ENCODE measurements at regions not wholly inside any gene's neighbourhood (a gene's known extent, or its start where the extent isn't known, plus 50 kb on each side); places are given as distances from the start of the nearest gene placed in this dataset.

DNA sequence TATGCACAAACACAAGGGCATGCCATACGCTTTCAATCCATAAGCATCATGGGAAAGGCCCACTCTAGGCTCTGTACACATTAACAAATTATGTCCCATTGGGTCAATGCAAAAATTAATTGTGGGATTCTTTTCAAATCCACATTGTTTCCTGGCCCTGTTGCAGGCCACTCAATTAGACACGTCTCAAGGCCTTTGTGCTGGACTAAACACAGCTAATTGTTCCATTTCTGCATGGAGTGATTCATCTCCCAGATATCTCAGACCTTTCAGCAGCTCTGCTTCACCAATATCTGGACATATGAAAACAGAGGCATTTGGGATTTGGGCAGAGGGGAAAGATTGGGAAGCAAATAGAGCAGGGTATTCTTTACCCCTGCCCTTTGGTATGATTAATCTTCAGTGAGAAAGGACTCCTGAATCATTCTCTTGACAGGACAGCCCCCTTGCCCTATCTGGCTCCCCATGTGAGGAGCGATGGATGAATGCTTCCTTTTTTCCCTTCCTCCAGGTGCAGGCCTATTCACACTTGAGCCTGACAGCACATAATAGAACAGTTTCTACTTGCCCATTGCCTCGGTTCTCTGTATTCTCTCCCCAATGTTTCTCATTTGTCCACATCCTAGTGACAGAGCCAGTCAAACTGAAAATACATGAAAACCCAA is 547.6 kb downstream of the HAO1 start:
- DNase-seq (ENCODE audit: low read depth in 2 of 2), result peak in 1 of 2 donors; percentile 58

- peak; percentile 12 to 84 for DNase-seq (ENCODE audit: low read depth in 2 of 2)
Observed at GRCh38 chr20:7399114-7399513, 541.1 kb downstream of the HAO1 start.

DNA sequence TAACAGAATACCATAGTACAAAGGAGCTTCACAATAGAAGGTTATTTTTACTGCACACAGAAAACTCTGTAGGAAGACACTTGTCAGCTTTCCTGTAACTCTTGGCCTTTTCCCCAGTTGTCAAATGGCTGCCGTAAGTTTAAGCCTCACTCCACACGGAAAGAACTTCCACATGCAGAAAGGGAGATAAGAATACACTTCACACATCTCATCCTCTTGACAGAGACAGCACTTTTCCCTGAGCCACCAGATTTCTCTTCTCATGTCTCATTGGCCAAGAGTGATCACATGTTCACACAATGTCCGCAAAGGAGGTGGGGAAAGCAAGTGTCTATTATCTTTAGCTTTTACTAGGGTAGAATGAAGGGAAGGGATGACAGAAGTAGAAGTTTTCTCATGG is 540.7 kb downstream of the HAO1 start:
- DNase-seq (ENCODE audit: low read depth in 2 of 2), result peak; percentile 17 to 65

DNA sequence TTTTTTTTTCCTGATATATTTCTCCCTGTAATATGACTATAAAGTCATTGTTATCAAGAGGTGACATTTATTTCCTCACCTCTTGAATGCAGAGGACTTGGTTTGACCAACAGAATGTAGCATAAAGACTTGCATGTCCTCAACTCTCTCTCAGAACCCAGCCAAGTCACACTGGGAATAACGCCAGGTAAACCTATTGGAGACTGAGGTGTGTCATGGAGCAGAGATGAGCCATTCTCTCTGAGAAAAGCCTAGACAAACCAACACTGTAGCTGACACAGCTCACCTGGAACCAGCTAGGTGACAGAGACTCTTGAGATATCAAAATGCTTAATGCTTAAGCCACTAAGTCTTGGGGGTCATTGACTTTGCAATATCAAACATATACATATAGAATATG is 533.6 kb downstream of the HAO1 start:
- DNase-seq (ENCODE audit: low read depth in 2 of 2), result no peak

DNA sequence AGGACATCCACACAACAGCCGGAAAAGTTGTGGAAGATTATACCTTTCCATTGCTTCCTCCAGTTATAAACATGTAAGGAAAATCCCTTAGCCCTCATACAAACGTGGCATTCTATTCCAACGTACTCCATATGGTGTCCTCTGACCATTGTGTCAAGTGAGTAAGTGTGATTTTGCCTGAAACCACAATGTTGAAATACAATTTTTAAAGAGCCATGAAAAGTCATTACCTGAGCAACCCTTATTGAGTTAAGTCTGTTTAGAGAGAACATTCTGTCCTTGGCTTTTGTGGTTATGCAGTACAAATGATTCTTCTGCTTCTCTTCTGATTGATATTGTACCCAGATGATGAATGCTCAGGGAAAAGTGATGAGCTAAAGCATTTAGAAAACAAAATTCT is 530.1 kb downstream of the HAO1 start:
- no peak for DNase-seq (ENCODE audit: low read depth in 2 of 2)

GRCh38 chr20:7411075-7411474 is 529.2 kb downstream of the HAO1 start:
- DNase-seq (ENCODE audit: low read depth in 2 of 2), result no peak

DNA sequence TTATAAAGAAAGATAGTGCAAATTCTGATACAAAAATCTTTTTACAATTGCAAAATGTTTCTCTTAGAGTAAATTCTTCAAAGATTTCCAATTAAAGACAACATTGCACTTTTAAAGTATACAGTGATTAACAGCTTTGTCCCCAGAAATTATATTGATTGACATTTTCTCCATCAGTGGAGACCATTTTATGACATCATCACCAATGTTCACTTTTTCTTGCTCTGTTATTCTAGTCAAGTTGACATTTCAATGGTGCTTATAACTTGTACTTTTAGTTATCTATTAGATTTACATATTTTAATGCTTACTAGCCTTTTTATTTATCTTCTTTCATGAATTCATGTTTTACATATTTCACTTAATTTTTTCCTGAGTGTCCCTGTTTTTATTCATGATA is 524.8 kb downstream of the HAO1 start:
- no peak for DNase-seq (ENCODE audit: low read depth in 2 of 2)

GRCh38 chr20:7416382-7416781 is 523.9 kb downstream of the HAO1 start:
- no peak for DNase-seq (ENCODE audit: low read depth in 2 of 2)

- DNase-seq (ENCODE audit: low read depth in 2 of 2), result no peak
Observed at GRCh38 chr20:7420345-7420744, 519.9 kb downstream of the HAO1 start.

GRCh38 chr20:7426890-7427496 is 513.3 kb downstream of the HAO1 start:
- no peak for DNase-seq (ENCODE audit: low read depth in 2 of 2)

- no peak for DNase-seq (ENCODE audit: low read depth in 2 of 2)
Observed at GRCh38 chr20:7428946-7429345, 511.3 kb downstream of the HAO1 start.

DNA sequence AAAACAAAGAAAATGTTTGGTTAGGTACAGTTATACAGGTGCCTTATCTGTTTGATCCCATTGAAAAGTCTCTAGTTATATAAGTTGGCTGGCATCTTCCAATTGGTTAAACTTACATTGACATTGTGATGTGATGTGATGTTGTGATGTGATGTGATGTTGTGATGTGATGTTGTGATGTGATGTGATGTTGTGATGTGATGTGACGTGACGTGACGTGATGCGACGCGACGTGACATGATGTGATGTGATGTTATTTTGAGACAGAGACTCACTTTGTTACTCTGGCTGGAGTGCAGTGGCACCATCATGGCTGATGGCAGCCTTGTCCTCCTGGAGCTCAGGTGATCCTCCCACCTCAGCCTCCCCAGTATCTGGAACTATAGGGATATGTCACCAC is 507.6 kb downstream of the HAO1 start:
- no peak for DNase-seq (ENCODE audit: low read depth in 2 of 2)

- DNase-seq (ENCODE audit: low read depth in 2 of 2), result no peak
Observed at GRCh38 chr20:7437311-7437710, 502.9 kb downstream of the HAO1 start.

DNA sequence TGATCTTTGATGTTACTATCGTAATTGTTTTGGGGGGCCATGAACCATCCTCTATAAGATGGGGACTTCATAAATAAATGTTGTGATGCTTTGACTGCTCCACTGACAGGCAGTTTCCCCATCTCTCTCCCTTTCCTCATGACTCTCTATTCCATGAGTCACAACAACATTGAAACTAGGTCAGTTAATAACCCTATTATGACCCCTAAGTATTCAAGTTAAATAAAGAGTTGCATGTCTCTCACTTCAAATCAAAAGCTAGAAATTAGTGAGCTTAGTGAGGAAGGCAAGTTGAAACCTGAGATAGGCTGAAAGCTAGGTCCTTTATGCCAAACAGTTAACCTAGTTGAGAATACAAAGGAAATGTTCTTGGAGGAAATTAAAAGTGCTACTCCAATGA is 491.0 kb downstream of the HAO1 start:
- no peak for DNase-seq (ENCODE audit: low read depth in 2 of 2)

DNA sequence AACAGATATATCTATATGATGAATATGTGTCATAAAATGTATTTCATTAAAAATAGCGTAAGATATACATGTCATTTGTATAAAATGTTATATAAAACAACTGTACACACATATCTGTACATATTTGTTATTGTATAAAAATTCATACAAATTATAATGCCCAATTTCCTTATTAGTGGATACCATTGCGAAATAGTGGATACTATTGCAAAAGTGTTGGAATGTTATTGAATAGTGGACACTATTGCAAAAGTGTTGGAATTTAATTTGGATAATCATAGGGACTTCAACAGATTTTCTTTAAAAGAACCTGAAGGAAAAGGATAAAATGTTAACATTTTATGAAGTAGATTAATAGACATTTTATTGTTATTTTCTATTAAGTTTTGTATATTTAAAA is 487.4 kb downstream of the HAO1 start:
- DNase-seq (ENCODE audit: low read depth in 2 of 2), result no peak

DNA sequence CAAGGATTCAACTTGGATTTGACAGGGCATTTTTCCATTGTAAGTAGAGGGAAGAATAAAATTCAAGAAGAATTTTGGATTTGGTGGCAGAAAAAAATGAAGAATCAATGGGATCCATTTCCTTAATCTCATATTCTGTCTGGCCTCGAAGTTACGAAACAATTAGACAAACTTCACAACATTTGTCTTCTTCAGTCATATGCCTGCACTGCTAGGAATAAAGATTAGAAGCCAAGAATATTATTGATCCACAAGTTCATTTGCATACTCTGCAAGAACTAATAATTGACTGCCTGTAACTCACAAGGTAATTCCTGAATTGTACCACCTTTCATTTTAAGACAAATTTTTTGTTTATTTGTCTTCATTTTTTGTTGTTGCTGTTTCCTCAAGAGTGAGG is 486.2 kb downstream of the HAO1 start:
- DNase-seq (ENCODE audit: low read depth in 2 of 2), result no peak

DNA sequence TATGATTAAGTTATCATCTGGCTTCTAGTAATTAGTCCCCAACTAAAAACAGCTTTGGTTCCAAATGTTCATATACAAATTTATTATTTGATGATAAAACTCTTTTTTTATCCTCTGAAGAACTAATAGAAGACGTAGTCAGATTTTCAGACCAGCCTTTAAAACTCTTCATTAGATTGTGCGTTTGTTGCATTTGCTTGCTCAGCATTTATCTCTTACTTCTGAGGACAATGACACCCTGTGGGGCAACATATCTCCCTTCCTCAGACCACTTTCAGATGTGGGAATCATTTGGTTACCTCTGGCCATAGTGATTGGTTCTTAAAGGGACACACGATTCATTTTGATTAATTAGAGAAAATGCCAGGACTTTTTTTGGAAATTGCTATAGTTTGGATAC is 481.8 kb downstream of the HAO1 start:
- no peak for DNase-seq (ENCODE audit: low read depth in 2 of 2)

DNA sequence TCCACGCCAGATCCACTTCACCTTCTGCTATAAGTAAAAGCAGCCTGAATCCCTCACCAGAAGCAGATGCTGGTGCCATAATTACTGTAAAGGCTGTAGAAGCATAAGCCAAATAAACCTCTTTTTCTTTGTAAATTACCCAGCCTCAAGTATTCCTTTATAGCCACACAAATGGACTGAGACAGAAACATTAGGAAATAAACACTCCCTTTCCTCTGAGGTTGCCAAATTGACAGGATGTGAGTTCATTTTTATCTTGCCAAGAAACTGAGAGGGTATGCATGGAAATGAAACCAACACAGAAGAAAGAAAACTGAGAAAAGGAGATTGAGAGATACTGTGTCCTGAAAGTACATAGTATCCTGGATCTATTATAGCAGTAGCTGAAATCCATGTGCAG is 481.2 kb downstream of the HAO1 start:
- peak; percentile 2 to 83 for DNase-seq (ENCODE audit: low read depth in 2 of 2)

DNA sequence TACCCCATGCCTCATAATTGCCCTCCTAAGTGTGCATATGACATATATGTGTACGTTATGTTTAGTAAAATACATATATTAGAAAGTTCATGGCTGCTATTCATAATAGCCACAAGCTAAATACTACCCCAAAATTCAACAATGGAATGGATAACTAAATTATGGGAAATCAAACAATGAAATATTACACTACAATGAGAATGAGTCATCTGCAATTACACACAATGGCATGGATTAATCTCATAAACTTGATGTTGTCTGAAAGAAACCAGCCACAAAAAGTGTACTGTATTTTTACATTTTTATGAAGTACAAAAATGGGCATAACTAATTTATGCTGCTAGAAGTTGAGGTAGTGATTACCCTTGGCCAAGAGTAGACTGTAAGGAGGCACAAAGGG is 477.0 kb downstream of the HAO1 start:
- DNase-seq (ENCODE audit: low read depth in 2 of 2), result peak in 1 of 2 donors; percentile 35

GRCh38 chr20:7470912-7471311 is 469.3 kb downstream of the HAO1 start:
- DNase-seq (ENCODE audit: low read depth in 2 of 2), result no peak

DNA sequence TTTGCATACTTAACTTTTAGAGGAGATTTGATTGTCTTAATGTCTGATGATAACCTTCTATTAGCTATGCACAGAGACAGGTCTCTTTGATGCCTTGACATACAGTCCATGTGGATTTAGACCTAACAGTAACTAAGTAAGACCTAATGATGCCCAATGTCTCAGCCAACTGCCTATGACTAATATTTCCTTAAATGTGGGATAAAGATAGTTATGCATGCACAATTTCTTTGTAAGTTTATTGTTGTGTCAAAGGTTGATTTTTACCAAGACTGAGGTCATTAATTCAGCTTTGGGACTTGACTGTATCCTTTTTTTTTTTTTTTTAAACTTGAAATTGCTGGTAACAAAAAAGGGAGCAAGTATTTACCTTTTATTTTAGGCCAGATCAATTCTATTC is 450.0 kb downstream of the HAO1 start:
- peak in 1 of 2 donors; percentile 82 for DNase-seq (ENCODE audit: low read depth in 2 of 2)

- no peak for DNase-seq (ENCODE audit: low read depth in 2 of 2)
Observed at GRCh38 chr20:7492257-7492656, 448.0 kb downstream of the HAO1 start.

DNA sequence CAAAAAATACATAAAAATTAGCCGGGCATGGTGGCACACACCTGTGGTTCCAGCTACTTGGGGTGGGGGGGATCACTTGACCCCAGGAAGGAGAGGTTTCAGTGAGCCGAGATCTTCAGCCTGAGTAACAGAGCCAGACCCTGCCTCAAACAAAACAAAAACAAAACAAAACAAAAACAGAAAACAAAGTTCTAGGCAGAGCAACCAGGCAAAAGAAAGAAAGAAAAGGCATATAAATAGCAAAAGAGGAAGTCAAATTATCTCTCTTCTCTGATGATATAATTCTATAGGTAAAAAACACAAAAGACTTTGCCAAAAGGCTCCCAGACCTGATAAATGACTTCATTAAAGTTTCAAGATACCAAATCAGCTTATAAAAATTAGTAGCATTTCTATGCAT is 446.9 kb downstream of the HAO1 start:
- DNase-seq (ENCODE audit: low read depth in 2 of 2), result no peak

Data from lung microvascular endothelial cell (primary cell).